ENCODE measurements at regions not wholly inside any gene's neighbourhood (a gene's known extent, or its start where the extent isn't known, plus 50 kb on each side); places are given as distances from the start of the nearest gene placed in this dataset.
A peak's percentile ranks its signal among the peaks of the same experiment; 100 is the strongest.

- ChIA-PET CTCF (no interaction called here), POLR2A (no interaction called here)
- Mint-ChIP-seq H3K27ac (peak overlapping the region in 1 of 2 donors; percentile 33), H3K4me1 (peaks cover 25 to 40% (median 29%) of the 10 kb centered on the region in 3 donors), H3K27me3 (peaks cover 47 to 63% of the 10 kb centered on the region in 2 donors), H3K9me3 (no peaks in the 10 kb centered on the region), H3K4me3 (peak overlapping the region; percentile 53 to 65 (median 58)), H3K36me3 (peaks cover 4% of the 10 kb centered on the region)
- Histone ChIP-seq H3K36me3 (ENCODE audit: control insufficient read depth in 2 of 2, extremely low read depth in 1 of 2, insufficient read depth in 1 of 2, low read length in 1 of 2) (no peaks in the 10 kb centered on the region), H3K4me3 (ENCODE audit: control insufficient read depth in 1 of 2, extremely low read depth in 1 of 2, low read length in 1 of 2) (peak overlapping the region in 1 of 2 donors; percentile 25), H3K9me3 (no peaks in the 10 kb centered on the region), H3K27me3 (replicated peaks in 1 of 2; ENCODE audit: control insufficient read depth in 2 of 2, extremely low read depth in 1 of 2, insufficient read depth in 2 of 2, low read length in 1 of 2) (peaks cover 0 to 36% of the 10 kb centered on the region in 2 experiments), H3K27ac (ENCODE audit: low read length) (no peak overlapping the region), H3K4me1 (ENCODE audit: control insufficient read depth in 1 of 2, extremely low read depth in 1 of 2, insufficient read depth in 2 of 2, low read length in 2 of 2) (peaks cover 12 to 21% of the 10 kb centered on the region in 2 experiments)
- WGBS (ENCODE audit: insufficient coverage), result 0% methylated on average over 4 of the region's 6 CpGs
- DNase-seq (peak; percentile 29 to 81 (median 53)), ATAC-seq (replicated peaks in 1 of 4) (peak; percentile 73 to 94 (median 90))
These were observed 173.0 kb upstream of the ALKAL2 start for GRCh38 chr2:460861-461260.

GRCh38 chr2:459931-460330, 172.0 kb upstream of the ALKAL2 start:
- peaks cover 4% of the 10 kb centered on the region for H3K36me3 Mint-ChIP-seq

GRCh38 chr2:458425-458815, 170.5 kb upstream of the ALKAL2 start:
- CTCF ChIA-PET, result no interaction called here
- Mint-ChIP-seq H3K36me3 (peaks cover 4% of the 10 kb centered on the region), H3K27me3 (peaks cover 43 to 62% of the 10 kb centered on the region in 2 donors), H3K9me3 (no peaks in the 10 kb centered on the region), H3K4me1 (peaks cover 33 to 49% (median 41%) of the 10 kb centered on the region in 3 donors), H3K27ac (no peak overlapping the region), H3K4me3 (no peak overlapping the region)
- Histone ChIP-seq H3K36me3 (ENCODE audit: control insufficient read depth in 2 of 2, extremely low read depth in 1 of 2, insufficient read depth in 1 of 2, low read length in 1 of 2) (no peaks in the 10 kb centered on the region), H3K27me3 (replicated peaks in 1 of 2; ENCODE audit: control insufficient read depth in 2 of 2, extremely low read depth in 1 of 2, insufficient read depth in 2 of 2, low read length in 1 of 2) (peaks cover 0 to 30% of the 10 kb centered on the region in 2 experiments), H3K4me1 (ENCODE audit: control insufficient read depth in 1 of 2, extremely low read depth in 1 of 2, insufficient read depth in 2 of 2, low read length in 2 of 2) (peaks cover 12 to 35% of the 10 kb centered on the region in 2 experiments), H3K9me3 (no peaks in the 10 kb centered on the region), H3K4me3 (ENCODE audit: control insufficient read depth in 1 of 2, extremely low read depth in 1 of 2, low read length in 1 of 2) (no peak overlapping the region), H3K27ac (ENCODE audit: low read length) (no peak overlapping the region)
- no peak for ATAC-seq (replicated peaks in 1 of 4)
- WGBS (ENCODE audit: insufficient coverage), result 60% methylated on average over 1 of the region's 3 CpGs
- DNase-seq, result no peak
- POLR2A ChIA-PET, result no interaction called here

More at GRCh38 chr2:459931-460330, 172.0 kb upstream of the ALKAL2 start:
- peak overlapping the region in 1 of 2 donors; percentile 57 for H3K27ac Mint-ChIP-seq
- peaks cover 12 to 25% of the 10 kb centered on the region in 2 experiments for H3K4me1 ChIP-seq (ENCODE audit: control insufficient read depth in 1 of 2, extremely low read depth in 1 of 2, insufficient read depth in 2 of 2, low read length in 2 of 2)
- H3K4me3 Mint-ChIP-seq, result peak overlapping the region in 1 of 3 donors; percentile 58
- no peaks in the 10 kb centered on the region for H3K36me3 ChIP-seq (ENCODE audit: control insufficient read depth in 2 of 2, extremely low read depth in 1 of 2, insufficient read depth in 1 of 2, low read length in 1 of 2)
- no peaks in the 10 kb centered on the region for H3K9me3 ChIP-seq
- ATAC-seq (replicated peaks in 1 of 4) (no peak), DNase-seq (no peak)
- 70% methylated on average over 2 of the region's 4 CpGs for WGBS (ENCODE audit: insufficient coverage)
- peaks cover 0 to 34% of the 10 kb centered on the region in 2 experiments for H3K27me3 ChIP-seq (replicated peaks in 1 of 2; ENCODE audit: control insufficient read depth in 2 of 2, extremely low read depth in 1 of 2, insufficient read depth in 2 of 2, low read length in 1 of 2)
- no peaks in the 10 kb centered on the region for H3K9me3 Mint-ChIP-seq
- peaks cover 29 to 42% (median 36%) of the 10 kb centered on the region in 3 donors for H3K4me1 Mint-ChIP-seq
- H3K27me3 Mint-ChIP-seq, result peaks cover 46 to 62% of the 10 kb centered on the region in 2 donors
- CTCF ChIA-PET, result no interaction called here
- POLR2A ChIA-PET, result no interaction called here
- H3K4me3 ChIP-seq (ENCODE audit: control insufficient read depth in 1 of 2, extremely low read depth in 1 of 2, low read length in 1 of 2), result no peak overlapping the region
- H3K27ac ChIP-seq (ENCODE audit: low read length), result no peak overlapping the region

DNA sequence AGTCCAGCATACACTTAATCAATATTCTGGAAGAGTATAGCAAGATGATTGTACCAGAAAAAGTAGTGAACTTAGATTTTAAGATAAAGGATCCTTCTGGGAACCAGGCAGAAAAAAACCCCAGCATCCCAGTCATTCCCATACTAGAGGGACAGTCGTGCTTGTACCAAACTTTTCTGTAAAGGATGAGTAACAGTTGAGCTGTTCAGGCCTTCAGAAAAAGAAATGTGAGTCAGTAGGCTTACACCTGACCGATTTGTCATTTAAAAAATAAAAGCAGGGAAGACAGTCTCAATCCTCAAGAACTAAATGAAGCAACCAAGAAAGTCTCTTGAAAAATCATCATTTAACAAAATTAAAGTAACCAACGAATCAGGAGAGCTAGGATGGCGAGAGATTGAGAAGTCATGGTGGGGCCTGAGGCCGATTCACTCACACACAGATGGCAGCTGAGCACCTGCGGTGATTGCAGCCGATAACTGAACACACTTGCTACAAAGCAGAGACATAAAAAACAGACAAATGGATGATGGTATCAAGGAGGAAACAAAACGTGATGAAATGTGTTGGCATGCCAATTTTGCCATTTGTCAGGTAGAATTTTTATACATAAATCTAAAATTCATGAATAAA, 170.0 kb upstream of the ALKAL2 start:
- Mint-ChIP-seq H3K4me1 (peaks cover 33 to 49% (median 41%) of the 10 kb centered on the region in 3 donors), H3K27ac (no peak overlapping the region), H3K36me3 (peaks cover 4% of the 10 kb centered on the region), H3K4me3 (no peak overlapping the region), H3K27me3 (peaks cover 43 to 65% of the 10 kb centered on the region in 2 donors), H3K9me3 (no peaks in the 10 kb centered on the region)
- POLR2A ChIA-PET, result interaction anchor here in 1 of 2 donors (0.6 kb wide), 1 partner anchor 198 kb away, joined by 3 read pairs; no protein-coding TSS in a partner anchor
- 67% methylated on average over 2 of the region's 8 CpGs for WGBS (ENCODE audit: insufficient coverage)
- Histone ChIP-seq H3K4me3 (ENCODE audit: control insufficient read depth in 1 of 2, extremely low read depth in 1 of 2, low read length in 1 of 2) (no peak overlapping the region), H3K36me3 (ENCODE audit: control insufficient read depth in 2 of 2, extremely low read depth in 1 of 2, insufficient read depth in 1 of 2, low read length in 1 of 2) (no peaks in the 10 kb centered on the region), H3K27me3 (replicated peaks in 1 of 2; ENCODE audit: control insufficient read depth in 2 of 2, extremely low read depth in 1 of 2, insufficient read depth in 2 of 2, low read length in 1 of 2) (peaks cover 0 to 32% of the 10 kb centered on the region in 2 experiments), H3K27ac (ENCODE audit: low read length) (no peak overlapping the region), H3K4me1 (ENCODE audit: control insufficient read depth in 1 of 2, extremely low read depth in 1 of 2, insufficient read depth in 2 of 2, low read length in 2 of 2) (peaks cover 12 to 35% of the 10 kb centered on the region in 2 experiments), H3K9me3 (no peaks in the 10 kb centered on the region)
- ATAC-seq (replicated peaks in 1 of 4) (no peak), DNase-seq (no peak)
- CTCF ChIA-PET, result no interaction called here

- ChIA-PET POLR2A (interaction anchor here in 1 of 2 donors (0.6 kb wide), 1 partner anchor 197 kb away, joined by 3 read pairs; no protein-coding TSS in a partner anchor), CTCF (no interaction called here)
- peaks cover 39 to 64% of the 10 kb centered on the region in 2 donors for H3K27me3 Mint-ChIP-seq
- Histone ChIP-seq H3K36me3 (ENCODE audit: control insufficient read depth in 2 of 2, extremely low read depth in 1 of 2, insufficient read depth in 1 of 2, low read length in 1 of 2) (no peaks in the 10 kb centered on the region), H3K4me3 (ENCODE audit: control insufficient read depth in 1 of 2, extremely low read depth in 1 of 2, low read length in 1 of 2) (no peak overlapping the region), H3K4me1 (ENCODE audit: control insufficient read depth in 1 of 2, extremely low read depth in 1 of 2, insufficient read depth in 2 of 2, low read length in 2 of 2) (peaks cover 12 to 35% of the 10 kb centered on the region in 2 experiments), H3K27ac (ENCODE audit: low read length) (no peak overlapping the region), H3K27me3 (replicated peaks in 1 of 2; ENCODE audit: control insufficient read depth in 2 of 2, extremely low read depth in 1 of 2, insufficient read depth in 2 of 2, low read length in 1 of 2) (peaks cover 0 to 35% of the 10 kb centered on the region in 2 experiments), H3K9me3 (no peaks in the 10 kb centered on the region)
- ATAC-seq (replicated peaks in 1 of 4) (no peak), DNase-seq (no peak)
- H3K27ac Mint-ChIP-seq, result peak overlapping the region in 1 of 2 donors; percentile 27
- no CpG with 5 or more reads among the region's 1 CpG for WGBS (ENCODE audit: insufficient coverage)
- H3K36me3 Mint-ChIP-seq, result peaks cover 4% of the 10 kb centered on the region
- peaks cover 33 to 46% (median 41%) of the 10 kb centered on the region in 3 donors for H3K4me1 Mint-ChIP-seq
- H3K4me3 Mint-ChIP-seq, result no peak overlapping the region
- no peaks in the 10 kb centered on the region for H3K9me3 Mint-ChIP-seq
These were observed 169.4 kb upstream of the ALKAL2 start for GRCh38 chr2:457262-457661.

- peaks cover 23 to 36% (median 30%) of the 10 kb centered on the region in 3 donors for H3K4me1 Mint-ChIP-seq
- no peak for ATAC-seq (replicated peaks in 1 of 4)
- H3K27ac ChIP-seq (ENCODE audit: low read length), result no peak overlapping the region
- DNase-seq, result no peak
- peaks cover 4% of the 10 kb centered on the region for H3K36me3 Mint-ChIP-seq
- no peaks in the 10 kb centered on the region for H3K9me3 Mint-ChIP-seq
- CTCF ChIA-PET, result no interaction called here
- H3K36me3 ChIP-seq (ENCODE audit: control insufficient read depth in 2 of 2, extremely low read depth in 1 of 2, insufficient read depth in 1 of 2, low read length in 1 of 2), result no peaks in the 10 kb centered on the region
- no peak overlapping the region for H3K4me3 Mint-ChIP-seq
- WGBS (ENCODE audit: insufficient coverage), result no CpG with 5 or more reads among the region's 2 CpGs
- H3K9me3 ChIP-seq, result no peaks in the 10 kb centered on the region
- H3K27me3 Mint-ChIP-seq, result peaks cover 38 to 70% of the 10 kb centered on the region in 2 donors
- H3K4me1 ChIP-seq (ENCODE audit: control insufficient read depth in 1 of 2, extremely low read depth in 1 of 2, insufficient read depth in 2 of 2, low read length in 2 of 2), result peaks cover 6 to 27% of the 10 kb centered on the region in 2 experiments
- no peak overlapping the region for H3K4me3 ChIP-seq (ENCODE audit: control insufficient read depth in 1 of 2, extremely low read depth in 1 of 2, low read length in 1 of 2)
- peaks cover 0 to 35% of the 10 kb centered on the region in 2 experiments for H3K27me3 ChIP-seq (replicated peaks in 1 of 2; ENCODE audit: control insufficient read depth in 2 of 2, extremely low read depth in 1 of 2, insufficient read depth in 2 of 2, low read length in 1 of 2)
- H3K27ac Mint-ChIP-seq, result no peak overlapping the region
- POLR2A ChIA-PET, result no interaction called here
These were observed 168.0 kb upstream of the ALKAL2 start for GRCh38 chr2:455913-456312.

Data from T-cell (primary cell).